ENCODE measurements at regions not wholly inside any gene's neighbourhood (a gene's known extent, or its start where the extent isn't known, plus 50 kb on each side); places are given as distances from the start of the nearest gene placed in this dataset.

DNA sequence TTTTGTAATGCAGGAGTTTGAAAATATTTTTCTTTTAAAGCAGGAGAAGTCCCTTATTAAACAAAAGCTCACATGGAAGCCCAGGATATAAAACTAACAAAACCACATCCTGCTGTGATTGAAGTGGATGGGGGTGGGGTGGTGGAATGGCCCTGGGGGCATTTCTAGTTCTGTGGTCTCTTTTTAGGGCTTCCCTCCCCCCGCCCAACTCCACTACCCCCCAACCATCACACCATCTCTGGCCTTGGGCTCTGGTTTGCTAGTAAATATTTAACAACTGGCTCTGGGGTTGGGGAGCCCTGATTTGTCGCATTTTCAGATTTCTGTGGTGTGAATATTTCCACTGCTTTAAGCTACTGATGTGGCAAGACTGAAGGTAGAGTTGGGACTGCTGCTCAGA is 279.6 kb upstream of the PLET1 start:
- DNase-seq = no peak

DNA sequence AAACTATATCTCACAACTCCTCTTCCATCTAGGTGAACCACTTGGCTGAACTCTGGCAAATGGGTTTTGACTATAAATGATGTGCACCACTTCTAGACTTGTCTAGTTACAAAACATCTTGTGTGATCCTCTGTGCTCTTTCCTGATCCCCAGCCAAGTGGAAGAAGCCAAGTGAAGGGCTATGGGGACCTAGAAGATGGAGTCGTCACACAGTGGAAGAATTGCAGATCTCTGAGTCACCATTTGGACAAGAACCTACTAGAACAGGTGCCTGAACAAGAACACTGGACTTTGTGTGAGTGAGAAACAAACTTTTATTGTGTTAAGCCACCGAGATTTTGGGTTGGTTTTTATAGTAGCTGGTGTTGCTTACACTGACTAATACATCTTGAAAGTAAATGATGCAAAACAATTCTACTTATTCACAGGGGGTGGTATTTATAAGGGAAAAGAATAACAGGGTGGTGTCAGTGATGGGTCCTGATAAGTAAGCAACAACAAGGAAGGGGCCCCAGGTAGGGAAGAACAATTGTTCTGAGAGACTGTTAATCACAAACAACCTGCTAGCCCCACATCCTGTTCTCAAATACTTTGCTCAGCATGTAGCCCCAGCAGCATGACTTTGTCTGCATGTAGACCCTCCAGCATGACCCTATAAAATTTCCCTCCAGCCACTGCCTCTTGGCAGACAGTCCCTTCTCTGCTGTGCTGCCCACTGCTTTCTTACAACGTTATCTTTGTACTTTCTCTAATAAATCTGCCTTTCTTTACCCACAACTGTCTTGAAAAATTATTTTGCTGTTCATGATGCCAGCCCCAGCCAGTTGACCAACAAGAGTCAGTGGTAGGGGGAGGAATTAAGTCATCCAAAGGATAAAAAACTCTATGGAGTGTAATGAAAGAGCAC is 280.7 kb upstream of the PLET1 start:
- DNase-seq = no peak

DNA sequence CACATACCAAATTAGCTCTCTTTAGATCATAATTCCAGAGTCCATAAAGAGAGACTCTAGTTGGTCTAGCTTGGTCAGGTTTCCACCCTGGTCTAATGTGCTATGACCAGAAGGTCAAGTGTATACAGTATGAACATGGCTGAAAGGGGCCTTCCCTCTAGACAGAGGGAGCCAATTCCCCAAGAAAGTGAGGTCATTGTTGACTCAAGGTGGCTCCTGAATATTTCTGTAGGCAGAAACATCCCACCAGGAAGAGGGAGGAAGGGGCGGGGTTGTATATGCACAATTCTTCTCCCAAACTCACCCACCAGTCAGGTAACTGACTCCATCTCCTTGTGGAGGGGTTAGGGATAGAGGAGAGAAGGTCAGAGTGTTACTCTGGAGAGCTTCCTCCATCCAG is 281.8 kb upstream of the PLET1 start:
- no peak for DNase-seq

DNA sequence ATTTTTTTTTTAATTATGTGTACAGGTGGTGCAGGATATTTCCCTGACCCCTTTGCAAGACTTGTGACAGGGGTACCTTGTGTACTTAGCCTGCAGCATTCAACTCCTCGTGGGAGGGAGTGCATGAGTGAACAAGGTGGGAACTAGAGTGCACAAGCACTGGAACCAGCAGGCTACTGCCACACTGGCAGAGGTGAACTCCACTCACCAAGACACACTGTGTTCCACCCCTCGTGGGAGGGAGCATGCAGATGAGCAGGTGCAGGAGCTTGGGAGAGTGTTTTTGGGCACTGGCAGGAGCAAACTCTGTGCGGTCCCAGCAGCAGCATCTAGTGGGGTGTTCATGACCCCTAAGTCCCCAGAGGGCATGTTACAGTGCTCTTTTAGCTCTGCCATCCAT is 282.7 kb upstream of the PLET1 start:
- no peak for DNase-seq

DNA sequence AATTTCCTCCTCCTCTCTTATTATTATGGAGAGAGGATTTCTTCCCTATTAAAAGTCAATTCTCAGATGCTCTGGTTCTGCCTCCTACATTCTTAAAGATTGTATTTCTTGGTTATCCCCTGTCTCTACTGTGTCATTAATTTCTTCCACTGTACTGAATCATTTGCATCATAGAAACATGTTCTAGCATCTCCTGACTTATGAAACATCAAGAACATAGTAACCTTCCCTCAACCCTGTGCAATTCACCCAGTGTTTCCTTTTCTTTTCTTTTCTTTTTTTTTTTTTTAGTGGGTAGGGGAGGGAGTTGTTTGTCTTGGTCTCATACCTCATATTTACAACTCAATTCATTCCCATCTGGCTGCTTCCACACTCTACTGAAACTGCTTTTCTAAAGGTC is 288.0 kb upstream of the PLET1 start:
- DNase-seq = no peak

DNA sequence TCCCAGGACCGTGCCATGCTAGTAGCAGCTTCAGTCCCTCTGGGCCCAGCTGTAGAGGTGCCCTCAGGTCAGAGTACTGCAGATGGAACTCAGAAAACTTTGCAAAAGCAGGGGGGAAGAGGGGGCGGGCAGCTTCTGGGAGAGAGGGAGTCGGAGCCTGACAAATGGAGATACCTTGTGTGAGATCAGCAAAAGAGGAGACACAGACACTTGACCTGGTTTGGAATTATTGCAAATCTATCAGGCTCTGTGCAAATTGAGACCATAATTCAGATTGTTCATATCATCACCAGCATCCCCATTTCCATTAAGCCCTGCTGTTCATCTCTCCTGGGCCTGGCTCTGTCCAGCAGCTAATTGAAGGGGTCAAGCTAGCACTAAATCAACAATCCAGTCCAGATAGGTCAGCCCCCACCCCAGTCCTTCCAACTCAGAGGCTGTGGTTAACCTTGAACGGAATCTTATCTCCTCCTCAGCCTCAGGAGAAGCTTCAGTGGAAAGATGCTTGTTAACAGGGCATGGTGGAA is 292.6 kb upstream of the PLET1 start:
- no peak for DNase-seq

DNA sequence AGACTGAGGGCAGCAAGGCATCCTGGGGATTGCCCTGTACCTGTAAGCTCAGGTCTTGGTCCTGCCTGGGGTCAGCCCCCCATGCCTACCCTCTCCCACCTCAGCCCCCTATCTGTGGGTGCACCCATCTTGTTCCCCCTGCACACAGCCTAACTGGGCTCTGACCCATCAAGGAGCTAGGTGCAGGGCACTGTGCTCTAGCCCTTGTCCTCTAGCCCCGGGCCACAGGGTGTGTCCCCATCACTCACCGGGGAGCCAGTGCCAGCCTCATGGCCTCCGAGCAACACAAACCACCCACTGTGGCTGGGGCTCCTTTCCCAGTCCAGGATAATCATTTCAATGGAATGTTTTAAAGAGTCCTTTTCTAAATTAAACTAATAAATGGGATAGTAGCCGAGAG is 293.9 kb upstream of the PLET1 start:
- DNase-seq = no peak

DNA sequence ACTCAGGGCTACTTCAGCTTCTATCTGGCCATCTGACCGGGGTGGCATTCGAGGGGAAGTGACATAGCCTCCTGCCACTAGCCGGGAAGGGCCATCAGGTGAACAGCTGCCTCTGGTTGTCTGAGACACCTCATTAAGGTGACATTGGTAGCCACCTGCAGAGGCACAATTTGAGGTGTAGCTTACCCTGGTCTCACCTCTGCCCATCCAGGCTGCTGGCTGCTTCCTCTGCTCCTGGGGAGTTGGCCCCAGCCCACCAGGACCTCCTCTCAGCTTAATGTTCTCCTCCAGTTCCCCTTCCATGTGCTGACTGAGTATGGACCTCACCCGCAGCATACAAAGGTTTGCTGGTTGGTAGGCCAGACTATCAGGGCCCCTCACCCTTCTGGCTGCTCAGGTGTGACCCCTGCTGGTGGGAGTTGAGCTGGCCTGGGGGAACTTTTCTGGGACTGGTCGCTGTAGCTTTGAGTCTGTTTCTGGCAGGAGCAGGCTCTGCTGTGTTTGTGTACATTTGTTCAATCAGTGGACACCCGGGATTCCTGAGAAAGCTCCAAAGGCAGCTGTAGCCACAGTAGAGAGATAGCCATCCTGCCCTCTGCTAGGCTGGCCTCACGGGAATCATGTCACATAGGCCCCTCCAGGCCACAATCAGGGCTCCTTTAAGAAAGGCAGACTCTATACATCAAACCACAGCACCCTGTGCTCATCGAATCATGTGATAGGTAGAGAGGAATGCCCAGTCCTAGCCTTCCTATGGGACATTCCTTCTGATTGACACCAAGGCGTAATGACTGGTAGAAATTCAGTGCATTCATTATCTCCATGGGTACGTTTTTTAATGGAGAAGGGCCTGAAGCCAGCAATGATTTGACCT is 295.1 kb upstream of the PLET1 start:
- DNase-seq = peak; percentile 67

DNA sequence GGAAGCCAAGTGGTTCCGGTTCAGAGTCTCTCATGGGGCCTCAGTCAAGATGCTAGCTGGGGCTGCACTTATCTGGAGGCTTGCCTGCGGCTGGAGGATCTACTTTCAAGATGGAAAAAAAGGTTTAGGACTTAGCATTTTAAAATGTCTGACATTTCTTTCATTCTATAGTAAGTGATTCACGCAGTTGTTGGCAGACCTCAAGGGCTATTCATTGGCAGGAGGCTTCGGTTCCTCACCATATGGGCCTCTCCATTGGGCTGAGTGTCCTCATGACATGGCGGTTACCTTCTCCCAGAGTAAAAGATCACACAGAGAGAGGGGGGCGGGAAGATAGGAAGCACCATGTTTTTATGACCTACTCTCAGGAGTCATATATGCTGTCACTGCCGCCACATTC is 298.0 kb upstream of the PLET1 start:
- no peak for DNase-seq

DNA sequence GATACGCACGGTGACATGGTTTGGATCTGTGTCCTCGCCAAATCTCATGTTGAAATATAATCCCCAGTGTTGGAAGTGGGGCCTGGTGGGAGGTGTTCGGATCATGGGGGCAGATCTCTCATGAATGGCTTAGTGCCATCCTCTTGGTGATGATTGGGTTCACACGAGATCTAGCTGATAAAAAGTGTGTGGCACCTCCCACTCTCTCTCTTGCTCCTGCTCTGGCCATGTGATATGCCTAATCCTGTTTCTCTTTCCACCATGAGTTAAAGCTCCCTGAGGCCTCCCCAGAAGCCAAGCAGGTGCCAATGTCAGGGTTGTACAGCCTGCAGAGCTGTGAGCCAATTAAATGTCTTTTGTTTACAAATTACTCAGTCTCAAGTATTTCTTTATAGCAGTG is 303.1 kb upstream of the PLET1 start:
- no peak for DNase-seq

DNA sequence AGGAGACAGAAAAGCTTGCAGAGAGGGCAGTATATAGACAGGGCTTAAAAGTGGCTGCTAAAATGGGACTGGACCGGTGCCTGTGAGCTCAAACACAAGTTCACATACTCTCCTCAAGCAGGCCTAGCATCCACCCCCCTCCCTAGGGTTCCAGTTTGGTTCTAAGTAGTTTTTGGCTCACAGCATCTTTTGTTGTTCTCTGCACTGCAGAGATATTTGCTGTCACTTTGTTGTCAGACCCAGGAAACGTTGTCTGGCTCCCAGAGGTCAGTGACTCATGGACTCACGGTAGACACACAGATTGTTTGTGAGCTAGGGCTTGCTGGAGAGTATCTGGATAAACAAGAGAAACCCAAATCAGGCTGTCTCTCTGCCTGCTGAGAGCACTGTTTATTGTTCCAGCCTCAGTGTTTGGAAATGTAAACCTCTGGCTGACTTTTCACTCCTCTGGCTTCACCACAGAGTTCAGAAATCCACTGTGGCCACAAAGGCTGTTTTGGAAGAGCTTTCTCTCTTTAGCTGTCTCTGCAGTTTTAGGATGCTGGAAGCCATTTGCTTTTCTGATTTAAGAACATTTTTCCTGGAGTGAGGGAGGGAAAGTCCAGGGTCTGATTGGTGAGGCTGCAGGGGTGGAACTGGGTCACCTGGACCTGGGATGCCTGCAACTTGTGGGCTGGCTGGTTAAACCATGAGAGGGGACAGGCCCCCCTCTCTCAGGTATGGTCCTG is 303.7 kb upstream of the PLET1 start:
- no peak for DNase-seq

DNA sequence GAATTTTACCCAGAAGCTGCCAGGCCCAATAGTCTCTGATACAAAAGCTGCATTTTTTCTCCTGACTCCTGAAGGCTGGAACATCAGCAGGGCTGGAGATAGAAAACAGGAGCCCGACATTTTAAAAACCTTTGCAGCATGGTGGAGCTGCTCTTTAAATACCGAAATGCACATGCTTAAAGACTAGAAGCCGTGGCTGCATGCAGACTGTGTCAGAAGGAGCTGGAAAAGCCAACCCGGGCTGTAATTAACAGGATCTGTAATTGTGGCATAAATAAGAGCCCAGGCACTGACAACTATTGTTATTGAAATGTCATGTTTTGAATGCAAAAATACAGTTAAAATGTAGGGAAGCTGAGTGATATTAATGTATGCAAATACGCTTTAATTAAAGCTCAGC is 304.9 kb upstream of the PLET1 start:
- no peak for DNase-seq

DNA sequence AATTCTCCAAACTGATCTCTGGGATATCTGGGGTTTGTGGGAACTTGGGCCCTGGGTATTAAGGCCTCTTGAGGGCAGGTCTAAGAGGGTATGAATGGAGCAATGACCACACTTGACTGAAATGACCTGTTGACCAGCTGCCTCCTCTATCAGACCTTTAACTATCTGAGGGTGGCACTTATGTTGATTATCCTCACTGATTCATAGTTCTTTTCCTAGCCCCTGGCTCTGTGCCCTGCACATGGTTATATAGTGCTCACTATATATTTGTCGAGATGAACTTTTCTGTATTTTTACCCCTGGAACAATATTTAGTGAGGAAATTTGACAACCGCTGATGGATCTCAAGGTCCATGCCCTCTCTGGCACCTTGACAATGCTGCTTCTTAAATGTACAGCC is 305.5 kb upstream of the PLET1 start:
- no peak for DNase-seq

DNA sequence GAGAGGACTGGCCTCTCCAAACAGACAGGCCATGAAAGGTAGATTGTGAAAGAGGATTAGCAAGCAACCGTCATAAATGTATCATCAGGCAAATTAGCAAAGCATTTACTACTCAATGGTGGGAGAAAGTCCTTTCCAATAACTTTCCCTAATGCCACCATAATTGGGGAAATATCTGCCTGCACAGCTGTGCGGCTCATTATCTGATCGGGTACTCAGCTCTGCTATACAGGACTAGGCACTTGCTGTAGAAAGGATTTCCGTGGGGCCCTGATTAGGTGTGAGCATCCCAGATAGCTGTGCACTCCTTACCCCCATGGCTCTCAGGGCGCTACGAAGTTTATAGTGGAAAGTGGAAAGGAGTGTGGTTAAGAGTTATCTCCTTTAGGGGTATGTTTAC is 309.7 kb upstream of the PLET1 start:
- DNase-seq = no peak

DNA sequence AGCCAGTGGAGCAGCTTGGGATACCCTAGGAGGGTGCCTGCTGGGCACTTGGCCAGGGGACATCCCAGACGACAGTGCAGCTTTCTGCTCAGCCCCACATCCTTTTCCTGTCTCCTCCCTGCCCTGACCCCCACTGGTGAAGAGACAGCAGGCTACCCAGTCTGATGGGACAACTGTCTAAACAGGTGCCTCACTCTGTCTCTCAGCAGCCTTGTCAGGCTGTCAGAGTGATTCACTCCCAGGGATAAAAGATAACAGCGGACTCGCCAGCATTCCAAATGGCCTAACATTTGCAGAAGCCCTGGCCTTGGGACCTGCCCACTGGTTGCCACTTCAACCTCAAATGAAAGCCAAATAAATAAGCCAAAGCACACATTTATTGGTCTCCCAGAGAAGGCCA is 318.6 kb upstream of the PLET1 start:
- no peak for DNase-seq

DNA sequence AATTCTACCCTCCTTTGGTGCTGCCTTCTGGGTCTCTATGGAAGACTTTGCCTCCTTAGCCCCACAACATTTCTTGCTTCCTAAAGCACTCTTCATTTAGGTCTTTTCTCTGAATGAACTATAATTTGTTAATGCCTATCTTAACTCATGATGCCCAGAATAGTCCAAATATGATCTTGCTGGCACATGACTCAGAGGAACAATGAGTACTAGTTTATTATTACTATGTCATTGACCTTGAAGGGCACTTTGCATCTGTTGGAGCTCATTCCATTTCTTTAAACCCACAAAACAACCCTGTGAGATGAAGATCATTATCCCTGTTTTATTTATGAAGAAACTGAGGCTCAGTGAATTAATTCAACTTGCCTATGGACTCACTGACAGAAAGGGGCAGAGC is 320.2 kb upstream of the PLET1 start:
- no peak for DNase-seq

DNA sequence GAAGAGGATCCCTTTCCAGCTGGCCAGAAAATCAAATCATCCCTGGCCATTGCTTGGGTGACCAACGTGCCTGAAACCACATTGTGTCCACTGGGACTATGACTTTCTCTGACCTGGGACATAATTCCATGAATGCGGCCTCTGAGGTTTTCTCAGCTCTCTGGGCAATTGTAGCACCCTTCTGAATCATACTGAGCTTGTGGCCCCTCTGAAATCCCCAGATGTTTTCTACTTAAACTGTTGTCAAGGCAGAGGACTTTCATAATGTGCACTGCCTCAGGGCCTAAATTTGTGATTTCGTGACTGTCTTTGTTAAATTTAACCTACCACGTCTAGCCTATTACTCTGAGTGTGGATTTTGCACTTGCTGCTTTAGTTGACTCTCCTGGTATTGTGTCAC is 321.1 kb upstream of the PLET1 start:
- DNase-seq = no peak

DNA sequence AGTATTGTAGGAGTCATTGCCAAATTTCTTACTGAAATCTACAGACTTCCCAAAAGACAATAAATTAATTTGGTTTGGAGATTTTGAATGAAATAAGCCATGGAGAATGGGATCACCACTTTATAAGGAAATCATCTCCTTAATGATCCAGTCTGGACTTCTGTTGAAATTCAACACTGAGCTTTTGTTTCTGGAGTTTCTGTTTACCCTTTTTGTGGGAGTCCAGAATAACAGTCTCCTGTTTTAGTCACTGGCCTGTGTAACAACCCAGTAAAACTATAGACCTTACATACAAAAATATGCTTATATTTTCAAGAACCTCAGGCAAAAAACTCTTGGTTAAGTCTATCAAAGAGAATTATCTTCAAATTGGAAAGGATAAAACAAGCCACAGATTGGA is 321.7 kb upstream of the PLET1 start:
- DNase-seq = no peak

DNA sequence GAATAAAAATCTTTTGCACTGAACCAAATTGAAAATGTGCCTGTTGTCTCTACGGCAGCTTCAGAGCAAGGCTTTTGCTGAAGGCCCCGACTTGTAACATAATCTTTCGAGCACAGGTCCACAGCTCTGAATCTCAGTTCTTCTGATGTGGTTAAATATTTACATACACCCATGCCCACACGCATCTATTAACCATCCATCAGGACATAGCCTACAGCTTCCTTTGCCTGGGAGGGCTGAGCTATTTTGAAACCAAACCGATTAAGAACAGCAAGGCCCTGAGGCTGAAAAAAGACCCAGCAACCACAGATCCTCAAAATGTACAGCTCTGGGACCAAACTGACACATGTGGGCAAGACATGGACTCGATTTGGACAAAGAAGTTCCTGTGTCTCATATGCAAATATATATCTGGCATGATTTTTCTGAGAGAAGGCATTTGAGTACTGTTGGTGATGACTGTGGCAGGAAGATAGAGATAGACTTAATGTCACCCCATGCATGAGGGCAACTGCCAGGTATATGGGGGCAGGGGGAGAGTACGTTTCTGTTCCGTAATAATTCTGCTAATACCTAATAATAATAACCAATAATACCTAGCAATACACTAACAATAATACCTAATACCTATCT is 322.7 kb upstream of the PLET1 start:
- DNase-seq = no peak

DNA sequence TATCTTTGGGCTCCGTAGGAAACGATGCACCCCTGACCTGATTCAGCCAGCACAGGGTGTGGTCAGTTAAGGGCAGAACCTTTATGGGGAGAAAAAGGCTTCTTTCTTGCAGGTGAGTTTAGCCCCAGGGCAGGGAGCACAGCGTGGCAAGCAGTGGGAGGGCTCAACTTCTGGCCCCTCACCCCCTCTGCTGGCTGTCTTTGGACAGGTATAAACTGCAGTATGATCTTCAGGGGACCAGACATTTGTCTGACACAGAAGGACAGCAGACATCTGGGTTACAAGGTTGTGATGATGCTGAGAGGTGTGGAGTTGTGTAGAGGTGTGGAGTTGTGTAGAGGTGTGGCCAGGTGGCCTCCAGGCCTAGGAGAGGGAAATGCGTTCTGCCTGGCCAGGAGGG is 324.0 kb upstream of the PLET1 start:
- DNase-seq = no peak

DNA sequence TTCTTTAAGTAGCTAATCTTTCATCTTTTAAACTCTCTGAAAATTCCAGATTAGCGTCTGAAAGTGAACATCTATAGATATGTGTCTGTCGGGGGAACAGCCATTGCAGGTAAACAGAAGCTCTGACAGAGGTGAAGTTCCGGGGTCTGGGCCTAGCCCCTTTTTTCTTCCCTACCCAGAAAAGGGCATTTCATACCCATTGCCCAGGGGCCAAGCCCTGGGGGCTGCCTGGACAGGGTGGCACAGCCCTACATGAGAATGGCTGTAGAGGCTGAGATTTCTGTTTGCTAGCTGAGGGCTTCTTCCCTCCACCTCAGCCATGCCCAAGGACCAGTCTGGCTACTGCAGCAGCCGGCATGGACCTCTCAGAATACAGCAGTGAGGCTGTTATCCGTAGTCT is 327.0 kb upstream of the PLET1 start:
- DNase-seq = no peak

DNA sequence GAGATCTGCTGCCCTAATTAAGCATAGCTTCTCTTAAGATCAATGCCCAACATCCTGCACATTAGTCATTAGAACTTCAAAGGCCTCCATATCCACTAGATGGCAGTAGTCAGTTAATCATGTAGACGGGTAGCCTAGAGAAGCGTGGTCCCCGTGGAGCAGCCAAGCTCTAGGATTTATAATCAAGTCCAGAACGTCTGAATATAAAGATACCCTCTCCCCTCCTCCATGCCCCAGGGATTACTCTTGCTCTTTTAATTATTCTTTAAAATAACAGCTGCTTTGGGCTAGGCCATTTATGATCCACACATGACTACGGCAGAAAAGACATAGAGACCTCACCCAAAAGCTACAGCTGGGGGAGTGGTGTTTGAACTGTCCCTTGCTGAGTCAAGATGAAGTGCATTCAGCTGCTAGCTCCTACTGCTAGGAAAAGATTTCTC is 327.6 kb upstream of the PLET1 start:
- DNase-seq = peak; percentile 12

DNA sequence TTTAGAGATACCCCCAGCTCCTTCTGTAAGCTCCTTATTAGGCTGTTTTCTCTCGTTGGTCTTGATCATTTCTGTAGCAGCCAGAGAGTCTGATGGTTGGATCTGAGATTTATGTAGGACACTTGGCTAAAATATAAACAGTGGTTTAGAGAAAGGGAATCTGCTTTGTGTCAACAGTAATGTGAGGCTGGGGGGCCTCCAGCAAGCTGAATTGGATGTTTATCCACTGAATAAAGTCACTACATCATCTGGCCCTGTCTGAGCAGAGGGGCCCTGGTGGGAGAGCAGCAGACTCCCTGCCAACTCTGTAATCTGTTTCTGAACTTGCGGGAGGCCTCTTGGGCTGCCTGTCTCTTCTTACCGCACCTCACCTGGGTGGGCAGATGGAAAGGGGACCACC is 328.5 kb upstream of the PLET1 start:
- no peak for DNase-seq

Measured in T-helper 9 cell (primary cell).